Omental fat pad (tissue), 3 donors: ENCODE measurements at regions not wholly inside any gene's neighbourhood (a gene's known extent, or its start where the extent isn't known, plus 50 kb on each side); places are given as distances from the start of the nearest gene placed in this dataset.

Experiments
- ATAC-seq: fragments of 150-250 bp; one replicate; pipeline ENCODE4 v1.9.1; 2016; ENCODE audit warnings: mild to moderate bottlenecking, moderate library complexity; ENCODE audit not compliant: low FRiP score
- DNase-seq: peaks from one replicate; pipeline ENCODE4 v3.0.0-alpha.2; 2019; ENCODE audit warnings: low spot score
- CTCF ChIP-seq, 3 donors: fragments of 450-650 bp; IDR thresholded peaks; one replicate each; pipeline ENCODE4 v1.5.1; 2016 to 2017; ENCODE audit warnings: antibody characterized with exemption in 3 of 3, mild to moderate bottlenecking in 3 of 3, moderate library complexity in 2 of 3

- ATAC-seq (no peak), DNase-seq (no peak)
- no peak for TF ChIP-seq CTCF (IDR thresholded peaks at IDR 0.05)
Observed at GRCh38 chr4:20591571-20591970, 108.7 kb upstream of the PACRGL start.

GRCh38 chr4:20592013-20592412 is 108.2 kb upstream of the PACRGL start:
- ATAC-seq (no peak), DNase-seq (no peak)
- TF ChIP-seq CTCF (IDR thresholded peaks at IDR 0.05), result no peak

- no peak for DNase-seq
- no peak for TF ChIP-seq CTCF (IDR thresholded peaks at IDR 0.05)
- ATAC-seq, result peak; percentile 37
Observed at GRCh38 chr4:20592663-20593062, 107.6 kb upstream of the PACRGL start.

- DNase-seq (no peak), ATAC-seq (no peak)
- no peak for TF ChIP-seq CTCF (IDR thresholded peaks at IDR 0.05)
Observed at GRCh38 chr4:20598626-20599025, 101.6 kb upstream of the PACRGL start.

GRCh38 chr4:20603671-20604313 is 96.5 kb upstream of the PACRGL start:
- no peak for DNase-seq
- no peak for TF ChIP-seq CTCF (IDR thresholded peaks at IDR 0.05)
- ATAC-seq, result peak; percentile 93

- ATAC-seq (no peak), DNase-seq (no peak)
- TF ChIP-seq CTCF (IDR thresholded peaks at IDR 0.05), result no peak
Observed at GRCh38 chr4:20612313-20612712, 87.9 kb upstream of the PACRGL start.

GRCh38 chr4:20614816-20615215 is 85.4 kb upstream of the PACRGL start:
- no peak for TF ChIP-seq CTCF (IDR thresholded peaks at IDR 0.05)
- DNase-seq (no peak), ATAC-seq (no peak)
